ENCODE measurements at regions not wholly inside any gene's neighbourhood (a gene's known extent, or its start where the extent isn't known, plus 50 kb on each side); places are given as distances from the start of the nearest gene placed in this dataset.

GRCh38 chr5:56656846-56657726 lies 158.3 kb upstream of the MAP3K1 start:
- TF ChIP-seq CTCF (IDR thresholded peaks at IDR 0.05) (no peak), ZFX (IDR thresholded peaks at IDR 0.05; ENCODE audit: borderline replicate concordance) (no peak)
